ENCODE measurements at regions not wholly inside any gene's neighbourhood (a gene's known extent, or its start where the extent isn't known, plus 50 kb on each side); places are given as distances from the start of the nearest gene placed in this dataset.

GRCh38 chr22:48678171-48679135 is 1149.2 kb downstream of the BRD1 start:
- H3K4me1 ChIP-seq (ENCODE audit: control insufficient read depth, insufficient read depth, low read length), result no peaks in the 10 kb centered on the region
- ChIA-PET POLR2A (no interaction called here), CTCF (no interaction called here)
- H3K36me3 ChIP-seq (ENCODE audit: control insufficient read depth, insufficient read depth, low read length), result no peaks in the 10 kb centered on the region
- BruUV-seq (replicated peaks), result no TSS peak
- H3K27ac ChIP-seq (ENCODE audit: low read length), result no peak overlapping the region
- no peak overlapping the region for H3K4me3 ChIP-seq (ENCODE audit: low read depth in 2 of 2, low read length in 2 of 2)
- no peaks in the 10 kb centered on the region for H3K9me3 ChIP-seq (ENCODE audit: control insufficient read depth, insufficient read depth, low read depth, low read length)
- in situ Hi-C loops (cut with HindIII; ENCODE audit: low pct_unique_long_range_greater_than_20kb, low sequenced_read_pairs) (no loop called here), intact Hi-C loops (cut with micrococcal nuclease; ENCODE audit: unreplicated experiment) (no loop called here)
- DNase-seq (ENCODE audit: low read depth, low spot score) (no peak), ATAC-seq (no peak)
- no peaks in the 10 kb centered on the region for H3K27me3 ChIP-seq (ENCODE audit: control insufficient read depth, insufficient read depth, low read length)
- no peak for TF ChIP-seq REST (IDR thresholded peaks at IDR 0.05; ENCODE audit: insufficient read depth in 1 of 2, low read depth in 2 of 2, low read length in 1 of 2)
- TF ChIP-seq TCF7L2 (IDR thresholded peaks at IDR 0.05; ENCODE audit: low read depth, low read length), result no peak
- no peak for TF ChIP-seq CTCF (IDR thresholded peaks at IDR 0.05)
- no peak for TF ChIP-seq POLR2AphosphoS5 (IDR thresholded peaks at IDR 0.05; ENCODE audit: low read depth, low read length)
- no peak for TF ChIP-seq SIN3A (IDR thresholded peaks at IDR 0.05; ENCODE audit: borderline replicate concordance, insufficient read depth, low read depth, low read length)

DNA sequence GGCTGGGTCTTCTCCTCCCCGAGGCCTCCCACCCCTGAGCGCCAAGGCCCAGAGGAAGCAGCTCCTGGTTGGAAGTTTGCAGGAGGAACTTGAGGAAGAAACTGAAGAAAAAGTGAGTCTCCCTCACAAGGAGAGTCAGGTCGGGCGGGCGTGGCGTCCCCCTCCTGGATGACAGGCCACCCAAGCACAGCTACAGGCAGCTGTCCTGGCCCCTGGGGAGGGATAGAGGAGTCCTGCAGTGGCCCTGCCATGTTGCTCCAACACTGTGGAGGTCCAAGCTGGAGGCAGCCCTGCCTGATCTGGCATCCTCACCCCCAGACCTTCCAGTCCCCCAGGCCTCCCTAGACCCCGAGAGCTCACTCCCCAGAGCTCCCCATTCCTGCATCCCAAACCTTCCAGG is 1150.1 kb downstream of the BRD1 start:
- Histone ChIP-seq H3K27ac (ENCODE audit: low read length) (no peak overlapping the region), H3K4me1 (ENCODE audit: control insufficient read depth, insufficient read depth, low read length) (no peaks in the 10 kb centered on the region), H3K9me3 (ENCODE audit: control insufficient read depth, insufficient read depth, low read depth, low read length) (no peaks in the 10 kb centered on the region), H3K4me3 (ENCODE audit: low read depth in 2 of 2, low read length in 2 of 2) (no peak overlapping the region), H3K36me3 (ENCODE audit: control insufficient read depth, insufficient read depth, low read length) (no peaks in the 10 kb centered on the region), H3K27me3 (ENCODE audit: control insufficient read depth, insufficient read depth, low read length) (no peaks in the 10 kb centered on the region)
- DNase-seq (ENCODE audit: low read depth, low spot score), result no peak
- CTCF ChIA-PET, result no interaction called here
- intact Hi-C loops (cut with micrococcal nuclease; ENCODE audit: unreplicated experiment) (no loop called here), in situ Hi-C loops (cut with HindIII; ENCODE audit: low pct_unique_long_range_greater_than_20kb, low sequenced_read_pairs) (no loop called here)
- TF ChIP-seq CTCF (IDR thresholded peaks at IDR 0.05), result no peak
- POLR2A ChIA-PET, result no interaction called here
- BruUV-seq (replicated peaks), result no TSS peak
- ATAC-seq, result no peak

Measured in Panc1 (cell line).